SK-N-MC (cell line): ENCODE measurements at regions not wholly inside any gene's neighbourhood (a gene's known extent, or its start where the extent isn't known, plus 50 kb on each side); places are given as distances from the start of the nearest gene placed in this dataset.

Experiments used
- DNase-seq: peaks from one replicate; pipeline ENCODE4 v3.0.0-alpha.2; 2011; ENCODE audit warnings: low read depth, low spot score
- H3K27ac ChIP-seq: fragments of 200-600 bp; sonication (generic); 2 replicates; pipeline ENCODE4 v1.5.1; 2016; ENCODE audit warnings: mixed run types
- H3K36me3 ChIP-seq: fragments of 200-600 bp; sonication (generic); 2 replicates; pipeline ENCODE4 v1.6.1; 2017; ENCODE audit warnings: antibody characterized with exemption, low read length, mixed read lengths; ENCODE audit not compliant: insufficient read depth
- H3K4me3 ChIP-seq: fragments of 200-600 bp; sonication (generic); 2 replicates; pipeline ENCODE4 v1.5.1; 2016
- H3K9ac ChIP-seq: fragments of 200-600 bp; sonication (generic); 2 replicates; pipeline ENCODE4 v1.8.0; 2017; ENCODE audit warnings: mixed run types, mixed read lengths; ENCODE audit not compliant: insufficient read length
- H3K9me3 ChIP-seq: fragments of 200-600 bp; sonication (generic); 2 replicates; pipeline ENCODE4 v1.6.1; 2017; ENCODE audit warnings: low read depth, mild to moderate bottlenecking, antibody characterized with exemption, low read length, moderate library complexity, mixed read lengths
- EZH2 ChIP-seq: fragments of 200-600 bp; sonication (generic); IDR thresholded peaks from one replicate; pipeline ENCODE4 v1.6.1; 2017; ENCODE audit warnings: antibody characterized with exemption
- FOXP2 ChIP-seq: optimal IDR thresholded peaks from 2 replicates; pipeline ENCODE3; 2011; ENCODE audit warnings: mild to moderate bottlenecking, moderate library complexity; ENCODE audit not compliant: insufficient read depth; ENCODE audit errors: extremely low read length, control extremely low read depth
- POLR2AphosphoS5 ChIP-seq: IDR thresholded peaks from 2 replicates; pipeline ENCODE4 v1.6.1; 2012; ENCODE audit warnings: mild to moderate bottlenecking, low read depth, low read length, borderline replicate concordance

GRCh38 chr18:40875101-40875615, 1079.9 kb upstream of the PIK3C3 start:
- Histone ChIP-seq H3K9ac (no peak overlapping the region), H3K27ac (no peak overlapping the region), H3K9me3 (no peaks in the 10 kb centered on the region), H3K36me3 (no peaks in the 10 kb centered on the region), H3K4me3 (no peak overlapping the region)
- TF ChIP-seq EZH2 (no peak), FOXP2 (no peak), POLR2AphosphoS5 (no peak)
- no peak for DNase-seq

- H3K4me3 ChIP-seq = no peak overlapping the region
- H3K9ac ChIP-seq = no peak overlapping the region
- TF ChIP-seq POLR2AphosphoS5 = no peak
- TF ChIP-seq EZH2 = no peak
- no peak for TF ChIP-seq FOXP2
- no peaks in the 10 kb centered on the region for H3K9me3 ChIP-seq
- no peaks in the 10 kb centered on the region for H3K36me3 ChIP-seq
- DNase-seq = peak; percentile 16
- H3K27ac ChIP-seq = peak overlapping the region; percentile 11; the same call in 1 of the 2 replicates
These were observed 1080.8 kb upstream of the PIK3C3 start for GRCh38 chr18:40874233-40874632.

- no peaks in the 10 kb centered on the region for H3K9me3 ChIP-seq
- H3K4me3 ChIP-seq = no peak overlapping the region
- TF ChIP-seq POLR2AphosphoS5 = no peak
- no peak for DNase-seq
- no peak overlapping the region for H3K9ac ChIP-seq
- no peaks in the 10 kb centered on the region for H3K36me3 ChIP-seq
- H3K27ac ChIP-seq = no peak overlapping the region
These were observed 1086.8 kb upstream of the PIK3C3 start for GRCh38 chr18:40868110-40868858.

- no peak for TF ChIP-seq POLR2AphosphoS5
- TF ChIP-seq FOXP2 = no peak
- TF ChIP-seq EZH2 = no peak
- no peak overlapping the region for H3K4me3 ChIP-seq
- H3K27ac ChIP-seq = peak overlapping the region; percentile 25; the same call in 1 of the 2 replicates
- no peak for DNase-seq
- H3K9ac ChIP-seq = no peak overlapping the region
- H3K36me3 ChIP-seq = no peaks in the 10 kb centered on the region
- H3K9me3 ChIP-seq = no peaks in the 10 kb centered on the region
These were observed 1087.6 kb upstream of the PIK3C3 start for GRCh38 chr18:40867459-40867858.

GRCh38 chr18:40866968-40867367, 1088.1 kb upstream of the PIK3C3 start:
- no peak for TF ChIP-seq EZH2
- H3K9me3 ChIP-seq = no peaks in the 10 kb centered on the region
- H3K9ac ChIP-seq = no peak overlapping the region
- H3K27ac ChIP-seq = peak overlapping the region; percentile 25; the same call in 1 of the 2 replicates
- no peaks in the 10 kb centered on the region for H3K36me3 ChIP-seq
- no peak overlapping the region for H3K4me3 ChIP-seq
- no peak for DNase-seq

GRCh38 chr18:40866013-40866645, 1088.9 kb upstream of the PIK3C3 start:
- TF ChIP-seq EZH2 (no peak), POLR2AphosphoS5 (no peak), FOXP2 (no peak)
- Histone ChIP-seq H3K9me3 (no peaks in the 10 kb centered on the region), H3K4me3 (no peak overlapping the region), H3K9ac (no peak overlapping the region), H3K36me3 (no peaks in the 10 kb centered on the region), H3K27ac (no peak overlapping the region)
- DNase-seq = no peak

GRCh38 chr18:40864846-40865245, 1090.2 kb upstream of the PIK3C3 start:
- Histone ChIP-seq H3K9ac (no peak overlapping the region), H3K9me3 (no peaks in the 10 kb centered on the region), H3K4me3 (no peak overlapping the region), H3K27ac (no peak overlapping the region), H3K36me3 (no peaks in the 10 kb centered on the region)
- DNase-seq = no peak
- no peak for TF ChIP-seq EZH2
- no peak for TF ChIP-seq FOXP2
- TF ChIP-seq POLR2AphosphoS5 = no peak

- H3K9ac ChIP-seq = no peak overlapping the region
- no peaks in the 10 kb centered on the region for H3K9me3 ChIP-seq
- H3K4me3 ChIP-seq = no peak overlapping the region
- DNase-seq = no peak
- H3K27ac ChIP-seq = no peak overlapping the region
- TF ChIP-seq POLR2AphosphoS5 = no peak
- TF ChIP-seq EZH2 = no peak
- TF ChIP-seq FOXP2 = no peak
- no peaks in the 10 kb centered on the region for H3K36me3 ChIP-seq
These were observed 1091.2 kb upstream of the PIK3C3 start for GRCh38 chr18:40863801-40864200.
